ENCODE measurements at regions not wholly inside any gene's neighbourhood (a gene's known extent, or its start where the extent isn't known, plus 50 kb on each side); places are given as distances from the start of the nearest gene placed in this dataset.

GRCh38 chr13:61277088-61277487 lies 138.6 kb downstream of the PCDH20 start (continued):
- TF ChIP-seq RFX5 (IDR thresholded peaks at IDR 0.05; ENCODE audit: low read depth, low read length) (no peak), NFYB (IDR thresholded peaks at IDR 0.05; ENCODE audit: insufficient read depth, low read depth, low read length) (no peak), DPF2 (IDR thresholded peaks at IDR 0.05) (no peak), USF1 (IDR thresholded peaks at IDR 0.05; ENCODE audit: borderline replicate concordance, extremely low read length, insufficient read depth, low read depth, low read length) (no peak), CREB1 (IDR thresholded peaks at IDR 0.05; ENCODE audit: low read depth) (no peak), POLR2A (IDR thresholded peaks at IDR 0.05; ENCODE audit: low read depth, low read length) (no peak), BACH1 (IDR thresholded peaks at IDR 0.05; ENCODE audit: borderline replicate concordance) (no peak), JUNB (IDR thresholded peaks at IDR 0.05) (no peak), SIN3A (IDR thresholded peaks at IDR 0.05; ENCODE audit: low read depth, low read length) (no peak), TBL1XR1 (IDR thresholded peaks at IDR 0.05; ENCODE audit: low read depth, low read length) (no peak), ZNF622 (IDR thresholded peaks at IDR 0.05) (no peak)

- H3K4me1 ChIP-seq (ENCODE audit: control insufficient read depth, insufficient read depth, low read length): no peaks in the 10 kb centered on the region
- no peak overlapping the region for H3K9ac ChIP-seq (ENCODE audit: control insufficient read depth, insufficient read depth, low read length)
- 55% methylated on average over 2 of the region's 2 CpGs for WGBS (ENCODE audit: insufficient coverage, insufficient replicate concordance, low lambda C conversion rate, missing lambda C conversion rate)
- H3K36me3 ChIP-seq (ENCODE audit: control insufficient read depth in 2 of 2, insufficient read depth in 2 of 2, low read length in 1 of 2): no peaks in the 10 kb centered on the region
- H2AFZ ChIP-seq (ENCODE audit: control insufficient read depth, low read depth, low read length): no peak overlapping the region
- no peaks in the 10 kb centered on the region for H3K9me3 ChIP-seq (replicated peaks; ENCODE audit: control insufficient read depth, insufficient read depth, low read length)
- in situ Hi-C loops (cut with MboI) (no loop called here), intact Hi-C loops (cut with micrococcal nuclease; ENCODE audit: unreplicated experiment) (no loop called here)
- no peaks in the 10 kb centered on the region for H3K79me2 ChIP-seq (ENCODE audit: control insufficient read depth, insufficient read depth, low read length)
- SMC1A ChIA-PET (ENCODE audit: uncharacterized antibody, unreplicated experiment): no interaction called here
- no peak for TF ChIP-seq JUNB (IDR thresholded peaks at IDR 0.05)
- TF ChIP-seq ZBED1 (IDR thresholded peaks at IDR 0.05; ENCODE audit: borderline replicate concordance): no peak
- TF ChIP-seq RCOR1 (conservative IDR thresholded peaks at IDR 0.05; ENCODE audit: low read depth, low read length): no peak
- no peak for TF ChIP-seq USF1 (IDR thresholded peaks at IDR 0.05; ENCODE audit: borderline replicate concordance, extremely low read length, insufficient read depth, low read depth, low read length)
- TF ChIP-seq SP1 (IDR thresholded peaks at IDR 0.05; ENCODE audit: low read depth, low read length): no peak
- TF ChIP-seq ZNF592 (IDR thresholded peaks at IDR 0.05): no peak
- TF ChIP-seq POLR2A (IDR thresholded peaks at IDR 0.05; ENCODE audit: low read depth, low read length): no peak
- no peak for TF ChIP-seq ZBTB11 (CRISPR knock-in tag; IDR thresholded peaks at IDR 0.05)
- TF ChIP-seq RELA (IDR thresholded peaks at IDR 0.05; ENCODE audit: borderline replicate concordance, partially characterized antibody): no peak
- no peak overlapping the region for H3K4me3 ChIP-seq
- DNase-seq (ENCODE audit: low read depth, low spot score) (no peak), FAIRE-seq (no peak), ATAC-seq (no peak)
- H3K4me2 ChIP-seq (ENCODE audit: control insufficient read depth, insufficient read depth): no peak overlapping the region
- CTCF ChIA-PET: no interaction called here
- RAD21 ChIA-PET (ENCODE audit: unreplicated experiment): no interaction called here
- POLR2A ChIA-PET: no interaction called here
- no peaks in the 10 kb centered on the region for H4K20me1 ChIP-seq (ENCODE audit: control insufficient read depth, insufficient read depth)
- no peak overlapping the region for H3K27ac ChIP-seq (ENCODE audit: control insufficient read depth, insufficient read depth)
- H3K27me3 ChIP-seq (replicated peaks in 1 of 2; ENCODE audit: control insufficient read depth in 2 of 2, insufficient read depth in 2 of 2, low read length in 1 of 2): no peaks in the 10 kb centered on the region
- no TSS peak for BruUV-seq (replicated peaks)
Observed at GRCh38 chr13:61276401-61276800, 139.2 kb downstream of the PCDH20 start.

Measured in GM12878 (cell line).